ENCODE measurements at regions not wholly inside any gene's neighbourhood (a gene's known extent, or its start where the extent isn't known, plus 50 kb on each side); places are given as distances from the start of the nearest gene placed in this dataset.
"Not testable (repeated sequence)": the region's sequence is repeated elsewhere in the genome, so short reads cannot be mapped to it uniquely, and the experiment has no call there.

- H3K36me3 ChIP-seq (ENCODE audit: control insufficient read depth, insufficient read depth, low read length) = no peaks in the 10 kb centered on the region
- no peak overlapping the region for H3K9ac ChIP-seq
- H3K4me2 ChIP-seq (ENCODE audit: low read length) = no peak overlapping the region
- no peaks in the 10 kb centered on the region for H3K4me1 ChIP-seq
- H3K27ac ChIP-seq = no peak overlapping the region
- no peak overlapping the region for H3K4me3 ChIP-seq (ENCODE audit: low read depth, low read length)
- H3K79me2 ChIP-seq = no peaks in the 10 kb centered on the region
- H2AFZ ChIP-seq = no peak overlapping the region
- no peak for TF ChIP-seq CTCF (IDR thresholded peaks at IDR 0.05)
- no peaks in the 10 kb centered on the region for H3K27me3 ChIP-seq (ENCODE audit: control insufficient read depth, insufficient read depth, low read length)
- H3K9me3 ChIP-seq (ENCODE audit: control insufficient read depth, low read length) = no peaks in the 10 kb centered on the region
Measured at GRCh38 chr1:65613884-65614283, 178.8 kb upstream of the PDE4B start.

- no peak overlapping the region for H3K4me3 ChIP-seq (ENCODE audit: low read depth, low read length)
- H3K4me1 ChIP-seq = no peaks in the 10 kb centered on the region
- TF ChIP-seq CTCF (IDR thresholded peaks at IDR 0.05) = no peak
- H3K9ac ChIP-seq = no peak overlapping the region
- H3K9me3 ChIP-seq (ENCODE audit: control insufficient read depth, low read length) = no peaks in the 10 kb centered on the region
- no peak overlapping the region for H3K4me2 ChIP-seq (ENCODE audit: low read length)
- no peaks in the 10 kb centered on the region for H3K36me3 ChIP-seq (ENCODE audit: control insufficient read depth, insufficient read depth, low read length)
- H2AFZ ChIP-seq = no peak overlapping the region
- H3K79me2 ChIP-seq = no peaks in the 10 kb centered on the region
- H3K27me3 ChIP-seq (ENCODE audit: control insufficient read depth, insufficient read depth, low read length) = no peaks in the 10 kb centered on the region
- no peak overlapping the region for H3K27ac ChIP-seq
Measured at GRCh38 chr1:65615859-65616258, 176.8 kb upstream of the PDE4B start.

- H3K79me2 ChIP-seq = not testable (repeated sequence)
Measured at GRCh38 chr1:65621721-65622120, 171.0 kb upstream of the PDE4B start.

GRCh38 chr1:65623895-65624294, 168.8 kb upstream of the PDE4B start:
- H3K27ac ChIP-seq = no peak overlapping the region
- H3K79me2 ChIP-seq = no peaks in the 10 kb centered on the region
- no peak overlapping the region for H3K9ac ChIP-seq
- H3K4me3 ChIP-seq (ENCODE audit: low read depth, low read length) = no peak overlapping the region
- H3K4me2 ChIP-seq (ENCODE audit: low read length) = no peak overlapping the region
- no peaks in the 10 kb centered on the region for H3K36me3 ChIP-seq (ENCODE audit: control insufficient read depth, insufficient read depth, low read length)
- H3K9me3 ChIP-seq (ENCODE audit: control insufficient read depth, low read length) = no peaks in the 10 kb centered on the region
- TF ChIP-seq CTCF (IDR thresholded peaks at IDR 0.05) = no peak
- no peak overlapping the region for H2AFZ ChIP-seq
- no peaks in the 10 kb centered on the region for H3K4me1 ChIP-seq
- no peaks in the 10 kb centered on the region for H3K27me3 ChIP-seq (ENCODE audit: control insufficient read depth, insufficient read depth, low read length)

More at GRCh38 chr1:65621721-65622120, 171.0 kb upstream of the PDE4B start:
- not testable (repeated sequence) for H3K4me3 ChIP-seq (ENCODE audit: low read depth, low read length); H3K27me3 ChIP-seq (ENCODE audit: control insufficient read depth, insufficient read depth, low read length); H3K4me1 ChIP-seq; H3K9me3 ChIP-seq (ENCODE audit: control insufficient read depth, low read length); H2AFZ ChIP-seq; H3K4me2 ChIP-seq (ENCODE audit: low read length); H3K27ac ChIP-seq; H3K36me3 ChIP-seq (ENCODE audit: control insufficient read depth, insufficient read depth, low read length); H3K9ac ChIP-seq

GRCh38 chr1:65625528-65625927, 167.2 kb upstream of the PDE4B start:
- H3K4me3 ChIP-seq (ENCODE audit: low read depth, low read length) = no peak overlapping the region
- H3K27ac ChIP-seq = no peak overlapping the region
- TF ChIP-seq CTCF (IDR thresholded peaks at IDR 0.05) = no peak
- no peak overlapping the region for H3K4me2 ChIP-seq (ENCODE audit: low read length)
- no peak overlapping the region for H2AFZ ChIP-seq
- H3K9ac ChIP-seq = no peak overlapping the region
- no peaks in the 10 kb centered on the region for H3K9me3 ChIP-seq (ENCODE audit: control insufficient read depth, low read length)
- no peaks in the 10 kb centered on the region for H3K36me3 ChIP-seq (ENCODE audit: control insufficient read depth, insufficient read depth, low read length)
- H3K4me1 ChIP-seq = no peaks in the 10 kb centered on the region
- no peaks in the 10 kb centered on the region for H3K79me2 ChIP-seq
- no peaks in the 10 kb centered on the region for H3K27me3 ChIP-seq (ENCODE audit: control insufficient read depth, insufficient read depth, low read length)

Data from parathyroid adenoma (tissue), 2 donors.